ENCODE measurements at regions not wholly inside any gene's neighbourhood (a gene's known extent, or its start where the extent isn't known, plus 50 kb on each side); places are given as distances from the start of the nearest gene placed in this dataset.

GRCh38 chr10:123567984-123568739 lies 98.0 kb upstream of the GPR26 start:
- H3K27ac ChIP-seq (ENCODE audit: low read depth, low read length) = no peak overlapping the region
- CTCF ChIA-PET (ENCODE audit: partially characterized antibody) = no interaction called here
- H3K27me3 ChIP-seq (ENCODE audit: insufficient read depth, low read length) = no peaks in the 10 kb centered on the region
- intact Hi-C loops (cut with micrococcal nuclease) = no loop called here
- no peaks in the 10 kb centered on the region for H3K4me1 ChIP-seq (ENCODE audit: insufficient read depth, low read length)
- no peaks in the 10 kb centered on the region for H3K36me3 ChIP-seq (ENCODE audit: insufficient read depth, low read length)
- H3K27me3 Mint-ChIP-seq = peaks cover 18 to 37% of the 10 kb centered on the region in 2 donors
- POLR2A ChIA-PET (ENCODE audit: partially characterized antibody) = no interaction called here
- no peak overlapping the region for H3K4me3 ChIP-seq (ENCODE audit: low read length in 2 of 2)
- H3K9me3 ChIP-seq (ENCODE audit: control insufficient read depth in 1 of 2, low read length in 2 of 2) = no peaks in the 10 kb centered on the region
- no peak overlapping the region for H3K4me3 Mint-ChIP-seq
- H3K36me3 Mint-ChIP-seq = no peaks in the 10 kb centered on the region
- H3K27ac Mint-ChIP-seq = no peak overlapping the region
- H3K4me1 Mint-ChIP-seq = peaks cover 0 to 1% (median 0%) of the 10 kb centered on the region in 4 donors
- H3K9me3 Mint-ChIP-seq = no peaks in the 10 kb centered on the region
- no peak for DNase-seq

GRCh38 chr10:123568751-123569150 lies 97.4 kb upstream of the GPR26 start:
- no peak for DNase-seq
- no peak overlapping the region for H3K27ac Mint-ChIP-seq
- Histone ChIP-seq H3K4me3 (ENCODE audit: low read length in 2 of 2) (no peak overlapping the region), H3K36me3 (ENCODE audit: insufficient read depth, low read length) (no peaks in the 10 kb centered on the region), H3K27me3 (ENCODE audit: insufficient read depth, low read length) (no peaks in the 10 kb centered on the region), H3K27ac (ENCODE audit: low read depth, low read length) (no peak overlapping the region), H3K9me3 (ENCODE audit: control insufficient read depth in 1 of 2, low read length in 2 of 2) (no peaks in the 10 kb centered on the region), H3K4me1 (ENCODE audit: insufficient read depth, low read length) (no peaks in the 10 kb centered on the region)
- intact Hi-C loops (cut with micrococcal nuclease) = no loop called here
- H3K27me3 Mint-ChIP-seq = peaks cover 20 to 39% of the 10 kb centered on the region in 2 donors
- H3K9me3 Mint-ChIP-seq = no peaks in the 10 kb centered on the region
- ChIA-PET POLR2A (ENCODE audit: partially characterized antibody) (no interaction called here), CTCF (ENCODE audit: partially characterized antibody) (no interaction called here)
- H3K4me3 Mint-ChIP-seq = no peak overlapping the region
- H3K36me3 Mint-ChIP-seq = no peaks in the 10 kb centered on the region
- peaks cover 0 to 1% (median 0%) of the 10 kb centered on the region in 4 donors for H3K4me1 Mint-ChIP-seq

GRCh38 chr10:123569436-123570035 lies 96.6 kb upstream of the GPR26 start:
- Histone ChIP-seq H3K4me3 (ENCODE audit: low read length in 2 of 2) (no peak overlapping the region), H3K27ac (ENCODE audit: low read depth, low read length) (no peak overlapping the region), H3K4me1 (ENCODE audit: insufficient read depth, low read length) (no peaks in the 10 kb centered on the region), H3K36me3 (ENCODE audit: insufficient read depth, low read length) (no peaks in the 10 kb centered on the region), H3K27me3 (ENCODE audit: insufficient read depth, low read length) (no peaks in the 10 kb centered on the region), H3K9me3 (ENCODE audit: control insufficient read depth in 1 of 2, low read length in 2 of 2) (no peaks in the 10 kb centered on the region)
- DNase-seq = no peak
- Mint-ChIP-seq H3K9me3 (no peaks in the 10 kb centered on the region), H3K36me3 (no peaks in the 10 kb centered on the region), H3K27me3 (peaks cover 24 to 39% of the 10 kb centered on the region in 2 donors), H3K4me1 (peaks cover 0 to 1% (median 0%) of the 10 kb centered on the region in 4 donors), H3K4me3 (no peak overlapping the region), H3K27ac (no peak overlapping the region)
- ChIA-PET CTCF (ENCODE audit: partially characterized antibody) (no interaction called here), POLR2A (ENCODE audit: partially characterized antibody) (no interaction called here)
- intact Hi-C loops (cut with micrococcal nuclease) = no loop called here

GRCh38 chr10:123570051-123570897 lies 95.9 kb upstream of the GPR26 start:
- POLR2A ChIA-PET (ENCODE audit: partially characterized antibody) = no interaction called here
- no peaks in the 10 kb centered on the region for H3K27me3 ChIP-seq (ENCODE audit: insufficient read depth, low read length)
- intact Hi-C loops (cut with micrococcal nuclease) = no loop called here
- no peak overlapping the region for H3K4me3 Mint-ChIP-seq
- CTCF ChIA-PET (ENCODE audit: partially characterized antibody) = no interaction called here
- DNase-seq = no peak
- H3K4me3 ChIP-seq (ENCODE audit: low read length in 2 of 2) = no peak overlapping the region
- H3K27me3 Mint-ChIP-seq = peaks cover 24 to 38% of the 10 kb centered on the region in 2 donors
- no peaks in the 10 kb centered on the region for H3K9me3 Mint-ChIP-seq
- H3K9me3 ChIP-seq (ENCODE audit: control insufficient read depth in 1 of 2, low read length in 2 of 2) = no peaks in the 10 kb centered on the region
- H3K4me1 ChIP-seq (ENCODE audit: insufficient read depth, low read length) = no peaks in the 10 kb centered on the region
- H3K36me3 Mint-ChIP-seq = no peaks in the 10 kb centered on the region
- no peaks in the 10 kb centered on the region for H3K36me3 ChIP-seq (ENCODE audit: insufficient read depth, low read length)
- H3K4me1 Mint-ChIP-seq = peaks cover 0 to 1% (median 0%) of the 10 kb centered on the region in 4 donors
- H3K27ac Mint-ChIP-seq = no peak overlapping the region
- no peak overlapping the region for H3K27ac ChIP-seq (ENCODE audit: low read depth, low read length)

- no peak overlapping the region for H3K4me3 Mint-ChIP-seq
- H3K36me3 ChIP-seq (ENCODE audit: insufficient read depth, low read length) = no peaks in the 10 kb centered on the region
- H3K4me3 ChIP-seq (ENCODE audit: low read length in 2 of 2) = no peak overlapping the region
- no peaks in the 10 kb centered on the region for H3K9me3 Mint-ChIP-seq
- intact Hi-C loops (cut with micrococcal nuclease) = no loop called here
- DNase-seq = no peak
- ChIA-PET CTCF (ENCODE audit: partially characterized antibody) (interaction anchor here (1.0 to 1.2 kb wide), 2 partner anchors 528 to 818 kb away, joined by 4 to 5 read pairs; no protein-coding TSS in a partner anchor), POLR2A (ENCODE audit: partially characterized antibody) (no interaction called here)
- H3K27me3 Mint-ChIP-seq = peaks cover 23 to 36% of the 10 kb centered on the region in 2 donors
- no peaks in the 10 kb centered on the region for H3K36me3 Mint-ChIP-seq
- H3K27ac ChIP-seq (ENCODE audit: low read depth, low read length) = no peak overlapping the region
- peaks cover 0 to 1% (median 0%) of the 10 kb centered on the region in 4 donors for H3K4me1 Mint-ChIP-seq
- no peaks in the 10 kb centered on the region for H3K4me1 ChIP-seq (ENCODE audit: insufficient read depth, low read length)
- H3K27me3 ChIP-seq (ENCODE audit: insufficient read depth, low read length) = no peaks in the 10 kb centered on the region
- H3K9me3 ChIP-seq (ENCODE audit: control insufficient read depth in 1 of 2, low read length in 2 of 2) = no peaks in the 10 kb centered on the region
- H3K27ac Mint-ChIP-seq = no peak overlapping the region
These were observed 95.1 kb upstream of the GPR26 start for GRCh38 chr10:123570898-123571515.

- Mint-ChIP-seq H3K27me3 (peaks cover 25 to 39% of the 10 kb centered on the region in 2 donors), H3K4me3 (no peak overlapping the region), H3K27ac (no peak overlapping the region), H3K4me1 (peaks cover 0 to 1% (median 0%) of the 10 kb centered on the region in 4 donors), H3K36me3 (no peaks in the 10 kb centered on the region), H3K9me3 (no peaks in the 10 kb centered on the region)
- no peaks in the 10 kb centered on the region for H3K27me3 ChIP-seq (ENCODE audit: insufficient read depth, low read length)
- H3K4me3 ChIP-seq (ENCODE audit: low read length in 2 of 2) = no peak overlapping the region
- POLR2A ChIA-PET (ENCODE audit: partially characterized antibody) = no interaction called here
- no peaks in the 10 kb centered on the region for H3K36me3 ChIP-seq (ENCODE audit: insufficient read depth, low read length)
- no peaks in the 10 kb centered on the region for H3K4me1 ChIP-seq (ENCODE audit: insufficient read depth, low read length)
- H3K9me3 ChIP-seq (ENCODE audit: control insufficient read depth in 1 of 2, low read length in 2 of 2) = no peaks in the 10 kb centered on the region
- H3K27ac ChIP-seq (ENCODE audit: low read depth, low read length) = no peak overlapping the region
- DNase-seq = no peak
- intact Hi-C loops (cut with micrococcal nuclease) = no loop called here
- CTCF ChIA-PET (ENCODE audit: partially characterized antibody) = interaction anchor here (1.0 to 1.2 kb wide), 2 partner anchors 529 to 817 kb away, joined by 4 to 5 read pairs; no protein-coding TSS in a partner anchor
These were observed 94.2 kb upstream of the GPR26 start for GRCh38 chr10:123571978-123572377.
